HEK293 (cell line): ENCODE measurements at regions not wholly inside any gene's neighbourhood (a gene's known extent, or its start where the extent isn't known, plus 50 kb on each side); places are given as distances from the start of the nearest gene placed in this dataset.

ENCODE experiments used
- CTCF ChIP-seq: fragments of 450-650 bp; formaldehyde crosslinking; IDR thresholded peaks from 2 replicates; pipeline ENCODE4 v1.5.1; 2016; ENCODE audit warnings: missing biosample characterization, missing genetic modification characterization
- GLI4 ChIP-seq: fragments of 450-650 bp; formaldehyde crosslinking; IDR thresholded peaks from 2 replicates; pipeline ENCODE4 v1.5.1; 2016; ENCODE audit warnings: missing biosample characterization, missing genetic modification characterization
- HOXA7 ChIP-seq: sonication (generic); formaldehyde crosslinking; IDR thresholded peaks from 2 replicates; pipeline ENCODE4 v1.8.1; 2022; ENCODE audit warnings: missing genetic modification reagents, borderline replicate concordance
- PRDM1 ChIP-seq: fragments of 450-650 bp; formaldehyde crosslinking; IDR thresholded peaks from 2 replicates; pipeline ENCODE4; 2016; ENCODE audit warnings: missing biosample characterization, missing genetic modification characterization
- REST ChIP-seq: fragments of 450-650 bp; formaldehyde crosslinking; IDR thresholded peaks from 2 replicates; pipeline ENCODE4 v1.5.1; 2016; ENCODE audit warnings: missing biosample characterization, missing genetic modification characterization
- TCF7L2 ChIP-seq: IDR thresholded peaks from 2 replicates; pipeline ENCODE4 v1.6.1; 2011; ENCODE audit warnings: low read depth, mild to moderate bottlenecking, inconsistent platforms, low read length, moderate library complexity, borderline replicate concordance
- ZBTB10 ChIP-seq: fragments of 450-650 bp; formaldehyde crosslinking; IDR thresholded peaks from 2 replicates; pipeline ENCODE4 v1.5.1; 2016; ENCODE audit warnings: missing biosample characterization, missing genetic modification characterization
- ZBTB17 ChIP-seq: fragments of 450-650 bp; formaldehyde crosslinking; IDR thresholded peaks from 2 replicates; pipeline ENCODE4 v1.5.1; 2016; ENCODE audit warnings: missing biosample characterization, missing genetic modification characterization
- ZBTB20 ChIP-seq: fragments of 450-650 bp; formaldehyde crosslinking; IDR thresholded peaks from 2 replicates; pipeline ENCODE4 v1.5.1; 2016; ENCODE audit warnings: missing biosample characterization, missing genetic modification characterization
- ZNF121 ChIP-seq: fragments of 450-650 bp; formaldehyde crosslinking; IDR thresholded peaks from 2 replicates; pipeline ENCODE4 v1.5.1; 2016; ENCODE audit warnings: missing biosample characterization, missing genetic modification characterization
- ZNF549 ChIP-seq: fragments of 450-650 bp; IDR thresholded peaks from 2 replicates; pipeline ENCODE4 v1.5.1; 2018; ENCODE audit warnings: missing biosample characterization, missing genetic modification characterization, mild to moderate bottlenecking, inconsistent platforms, moderate library complexity
- ZNF629 ChIP-seq: fragments of 450-650 bp; formaldehyde crosslinking; IDR thresholded peaks from 2 replicates; pipeline ENCODE4 v1.5.1; 2017; ENCODE audit warnings: missing biosample characterization, missing genetic modification characterization
- ZNF677 ChIP-seq: fragments of 450-650 bp; IDR thresholded peaks from 2 replicates; pipeline ENCODE4 v1.5.0; 2018; ENCODE audit warnings: missing biosample characterization, mild to moderate bottlenecking, missing genetic modification characterization, moderate library complexity

- TF ChIP-seq CTCF (tag by site-specific recombination) (no peak), HOXA7 (CRISPR knock-in tag) (no peak), TCF7L2 (no peak), ZBTB20 (tag by site-specific recombination) (no peak), ZNF677 (tag by site-specific recombination) (no peak), ZBTB17 (tag by site-specific recombination) (no peak), ZNF629 (tag by site-specific recombination) (no peak), ZNF549 (tag by site-specific recombination) (no peak), ZBTB10 (tag by site-specific recombination) (no peak), ZNF121 (no peak), PRDM1 (tag by site-specific recombination) (no peak), GLI4 (no peak), REST (no peak)
Observed at GRCh38 chr5:41649659-41650058, 139.3 kb upstream of the PLCXD3 start.
